IPS DF 6.9 (cell line): ENCODE measurements at regions not wholly inside any gene's neighbourhood (a gene's known extent, or its start where the extent isn't known, plus 50 kb on each side); places are given as distances from the start of the nearest gene placed in this dataset.

Experiments used
- DNase-seq: peaks from one replicate; pipeline ENCODE4 v3.0.0-alpha.2; 2013; ENCODE audit warnings: low read depth, low spot score
- H3K27ac ChIP-seq: one replicate; pipeline ENCODE4 v1.5.1; 2013; ENCODE audit warnings: low read length, control low read depth
- H3K27me3 ChIP-seq: 2 replicates; pipeline ENCODE4 v1.6.1; 2013; ENCODE audit warnings: mild to moderate bottlenecking, low read length; ENCODE audit not compliant: control insufficient read depth, insufficient read depth
- H3K36me3 ChIP-seq: 2 replicates; pipeline ENCODE4 v1.6.1; 2013; ENCODE audit warnings: low read length; ENCODE audit not compliant: control insufficient read depth, insufficient read depth
- H3K4me1 ChIP-seq: 2 replicates; pipeline ENCODE4 v1.6.1; 2013; ENCODE audit warnings: low read length; ENCODE audit not compliant: control insufficient read depth, insufficient read depth
- H3K4me3 ChIP-seq: 2 replicates; pipeline ENCODE4 v1.5.1; 2013; ENCODE audit warnings: mild to moderate bottlenecking, low read length
- H3K9me3 ChIP-seq: 2 replicates; pipeline ENCODE4 v1.6.1; 2013; ENCODE audit warnings: low read length, inconsistent platforms; ENCODE audit not compliant: control insufficient read depth, insufficient read depth
- WGBS: extraction: QIAGEN DNeasy Blood & Tissue Kit; methylation state at CpG from one replicate; pipeline ENCODE4 v1.1.7; 2013; ENCODE audit warnings: mixed read lengths, missing lambda C conversion rate; ENCODE audit not compliant: insufficient read length, insufficient coverage; 5-methylcytosine and 5-hydroxymethylcytosine counted together

DNA sequence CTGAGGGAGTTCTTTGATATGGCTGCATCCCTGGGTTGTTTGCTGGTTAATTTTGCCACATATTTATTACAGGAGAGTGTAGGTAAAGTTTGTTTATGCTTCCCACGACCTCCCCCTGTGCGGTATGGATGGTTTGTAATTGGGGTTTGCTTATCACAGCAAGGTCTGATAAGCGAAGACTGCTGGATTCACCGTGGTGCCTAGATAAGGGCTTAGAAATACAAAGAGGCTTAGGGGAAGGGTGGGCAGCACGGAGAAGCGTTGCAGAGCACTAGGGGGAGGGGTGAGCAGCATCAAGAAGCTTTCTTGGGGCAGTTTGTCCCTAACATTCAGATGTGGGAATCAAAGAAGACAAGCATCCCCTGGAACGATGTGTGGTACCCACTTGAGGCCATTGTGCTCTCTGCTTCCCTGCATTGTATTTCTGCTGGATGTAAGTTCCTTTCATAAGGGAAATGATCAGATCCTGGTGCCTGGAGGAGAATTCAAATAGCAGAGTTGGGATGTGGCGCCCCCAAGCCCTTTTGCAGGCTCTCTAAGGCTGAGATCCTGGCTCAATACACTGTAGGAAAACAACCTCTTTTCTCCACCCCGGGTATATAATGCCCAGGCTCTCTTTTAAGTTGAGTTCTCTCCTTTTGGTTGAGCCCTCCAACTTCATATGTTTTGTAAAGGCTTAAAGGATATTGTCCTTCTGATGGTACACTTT, 598.1 kb upstream of the ADGRL4 start:
- WGBS = no CpG with 5 or more reads among the region's 9 CpGs
- Histone ChIP-seq H3K27me3 (no peaks in the 10 kb centered on the region), H3K4me3 (no peak overlapping the region), H3K9me3 (no peaks in the 10 kb centered on the region), H3K27ac (no peak overlapping the region), H3K4me1 (no peaks in the 10 kb centered on the region), H3K36me3 (no peaks in the 10 kb centered on the region)
- no peak for DNase-seq

DNA sequence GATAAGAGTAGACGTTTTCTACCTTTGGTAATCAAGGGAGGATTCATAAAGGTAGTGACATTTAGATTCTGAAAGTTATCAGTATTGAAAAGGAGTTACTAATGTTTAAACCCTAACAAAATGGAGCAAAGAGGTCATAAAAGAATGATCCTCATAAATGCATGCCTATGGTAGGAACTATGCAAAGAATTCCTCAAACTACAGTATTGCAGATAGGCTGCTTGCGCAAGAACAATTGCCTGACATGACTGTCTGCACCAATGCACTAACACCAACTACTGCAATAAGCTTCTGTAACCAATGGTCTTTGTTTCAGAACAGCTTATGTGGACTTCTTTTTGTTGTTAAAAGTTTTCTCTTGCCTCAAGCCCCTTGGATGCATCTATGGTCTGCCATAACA, 597.3 kb upstream of the ADGRL4 start:
- no peak for DNase-seq
- Histone ChIP-seq H3K9me3 (no peaks in the 10 kb centered on the region), H3K36me3 (no peaks in the 10 kb centered on the region), H3K4me3 (no peak overlapping the region), H3K27ac (no peak overlapping the region), H3K27me3 (no peaks in the 10 kb centered on the region), H3K4me1 (no peaks in the 10 kb centered on the region)
- no CpG with 5 or more reads among the region's 2 CpGs for WGBS

DNA sequence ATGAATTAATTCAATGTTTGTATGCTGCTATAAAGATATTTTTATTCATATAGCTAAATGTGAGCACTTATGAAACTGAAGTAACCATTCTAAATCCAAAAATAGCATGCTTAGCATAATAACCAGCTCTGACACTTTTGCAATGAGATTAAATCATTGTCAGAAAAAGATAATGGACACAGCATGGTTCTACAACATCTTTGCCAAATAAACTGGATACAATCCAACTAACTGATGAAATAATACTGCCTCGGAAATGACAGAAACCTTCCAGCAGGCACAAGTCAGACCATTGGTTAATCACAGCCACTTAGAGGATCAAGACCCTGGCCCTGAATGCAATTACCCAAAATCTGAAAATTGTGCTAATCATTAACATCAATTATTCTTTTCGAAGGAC, 592.7 kb upstream of the ADGRL4 start:
- no peaks in the 10 kb centered on the region for H3K27me3 ChIP-seq
- WGBS = no CpG with 5 or more reads among the region's 2 CpGs
- no peaks in the 10 kb centered on the region for H3K36me3 ChIP-seq
- H3K4me3 ChIP-seq = no peak overlapping the region
- no peak overlapping the region for H3K27ac ChIP-seq
- H3K4me1 ChIP-seq = no peaks in the 10 kb centered on the region
- DNase-seq = no peak
- no peaks in the 10 kb centered on the region for H3K9me3 ChIP-seq

DNA sequence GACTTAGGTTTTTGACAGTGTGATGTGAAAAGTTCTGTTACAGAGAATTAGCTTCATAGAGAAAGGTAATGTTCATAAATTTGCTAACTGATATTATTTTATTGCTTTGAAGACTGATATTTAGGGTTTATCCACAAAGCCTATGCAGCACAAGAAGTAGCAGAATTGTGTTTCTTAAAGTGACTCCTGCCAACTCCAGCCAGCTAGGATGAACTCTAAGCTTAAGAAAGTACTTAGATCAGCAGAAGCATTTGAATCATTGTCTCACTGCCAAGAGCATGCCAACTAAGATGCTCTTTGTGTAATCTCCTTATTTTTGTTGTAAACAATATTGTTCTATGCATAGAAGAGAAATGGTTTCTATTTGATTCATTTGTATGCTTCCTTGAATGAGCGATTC, 589.4 kb upstream of the ADGRL4 start:
- Histone ChIP-seq H3K27ac (no peak overlapping the region), H3K36me3 (no peaks in the 10 kb centered on the region), H3K27me3 (no peaks in the 10 kb centered on the region), H3K4me1 (no peaks in the 10 kb centered on the region; the same call in 1 of the 2 replicates), H3K4me3 (no peak overlapping the region), H3K9me3 (no peaks in the 10 kb centered on the region)
- WGBS = no CpG with 5 or more reads among the region's 1 CpG
- no peak for DNase-seq

DNA sequence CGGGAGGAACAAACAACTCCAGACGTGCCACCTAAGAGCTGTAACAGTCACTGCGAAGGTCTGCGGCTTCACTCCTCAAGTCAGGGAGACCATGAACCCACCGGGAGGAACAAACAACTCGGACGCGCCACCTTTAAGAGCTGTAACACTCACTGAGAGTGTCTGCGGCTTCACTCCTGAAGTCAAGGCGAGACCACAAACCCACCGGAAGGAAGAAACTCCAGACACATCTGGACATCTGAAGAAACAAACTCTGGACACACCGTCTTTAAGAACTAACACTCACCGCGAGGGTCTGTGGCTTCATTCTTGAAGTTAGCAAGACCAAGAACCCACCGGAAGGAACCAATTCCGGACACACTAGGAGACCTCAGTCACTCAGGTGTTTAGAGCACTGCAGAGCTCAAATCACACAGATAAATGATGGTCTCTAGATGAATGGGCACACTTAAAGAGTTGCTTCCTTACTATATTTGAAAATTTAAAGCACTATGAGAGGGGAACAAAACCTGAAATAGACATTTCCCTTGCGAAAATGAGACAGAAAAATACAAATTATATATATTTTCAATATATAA, 587.7 kb upstream of the ADGRL4 start:
- no peak overlapping the region for H3K4me3 ChIP-seq
- H3K4me1 ChIP-seq = no peaks in the 10 kb centered on the region; the same call in 1 of the 2 replicates
- H3K27ac ChIP-seq = no peak overlapping the region
- no CpG with 5 or more reads among the region's 17 CpGs for WGBS
- no peaks in the 10 kb centered on the region for H3K27me3 ChIP-seq
- no peaks in the 10 kb centered on the region for H3K36me3 ChIP-seq
- H3K9me3 ChIP-seq = no peaks in the 10 kb centered on the region
- no peak for DNase-seq

DNA sequence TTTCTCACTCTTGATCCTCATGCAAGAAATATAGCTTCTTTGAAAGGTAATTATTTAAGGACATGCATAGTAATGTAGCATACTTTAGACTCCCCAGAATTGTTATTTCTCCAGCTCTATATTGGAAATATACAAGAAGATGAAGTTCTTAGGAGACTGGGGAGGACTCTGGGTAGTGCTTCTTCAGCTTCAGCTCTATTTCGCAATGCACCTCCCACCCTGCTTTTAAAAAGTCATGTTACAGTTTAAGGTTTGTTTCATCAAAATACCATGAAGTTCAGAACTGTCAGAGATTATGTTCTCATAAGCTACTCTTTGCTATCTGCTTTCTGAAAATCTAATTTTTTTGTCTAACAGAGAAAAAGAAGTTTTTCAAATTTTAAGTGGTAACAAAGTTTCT, 586.2 kb upstream of the ADGRL4 start:
- no CpG with 5 or more reads among the region's 1 CpG for WGBS
- Histone ChIP-seq H3K9me3 (no peaks in the 10 kb centered on the region), H3K36me3 (no peaks in the 10 kb centered on the region), H3K4me1 (no peaks in the 10 kb centered on the region; the same call in 1 of the 2 replicates), H3K27me3 (no peaks in the 10 kb centered on the region), H3K27ac (no peak overlapping the region), H3K4me3 (no peak overlapping the region)
- no peak for DNase-seq

DNA sequence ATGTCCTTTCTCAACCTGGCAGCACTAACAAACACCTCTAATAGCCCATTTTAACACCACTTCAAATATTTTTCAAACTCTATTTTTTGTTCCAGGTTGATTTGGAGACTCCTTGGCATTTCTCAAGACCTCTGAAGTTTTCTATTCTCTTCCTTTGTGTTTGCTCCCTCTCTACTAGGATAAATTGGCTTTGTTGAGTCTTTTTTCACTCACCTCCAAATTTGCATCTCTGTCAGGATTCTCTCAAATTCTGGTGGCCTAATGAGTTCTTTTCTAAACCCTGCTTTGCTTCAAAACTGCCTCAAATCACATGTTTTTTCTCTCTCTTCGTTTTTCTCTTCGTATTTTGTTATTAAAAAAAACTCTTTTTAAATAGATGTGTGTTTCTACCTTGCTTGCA, 582.2 kb upstream of the ADGRL4 start:
- H3K4me1 ChIP-seq = no peaks in the 10 kb centered on the region
- no peak overlapping the region for H3K27ac ChIP-seq

DNA sequence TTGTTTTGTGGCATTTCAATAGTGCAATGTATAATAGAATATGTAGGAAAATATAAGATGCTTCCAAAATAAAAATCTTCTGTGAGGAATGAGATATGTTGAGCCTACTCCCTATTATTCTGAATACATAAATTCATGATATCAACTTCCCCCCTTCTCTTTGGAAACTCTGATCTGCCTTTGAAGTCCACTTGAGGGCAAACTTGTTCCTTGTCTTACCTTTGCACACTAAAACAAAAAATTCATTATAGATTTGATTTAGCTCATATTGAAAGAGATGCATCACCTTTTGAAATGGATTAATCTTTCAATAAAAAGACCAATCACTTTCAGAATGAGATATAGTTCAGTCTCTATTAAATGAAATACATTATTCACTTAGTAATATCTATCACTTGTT, 580.7 kb upstream of the ADGRL4 start:
- Histone ChIP-seq H3K4me1 (no peaks in the 10 kb centered on the region), H3K27ac (no peak overlapping the region), H3K36me3 (no peaks in the 10 kb centered on the region), H3K9me3 (no peaks in the 10 kb centered on the region), H3K27me3 (no peaks in the 10 kb centered on the region), H3K4me3 (no peak overlapping the region)
- DNase-seq = no peak

More for the DNA sequence above, 582.2 kb upstream of the ADGRL4 start:
- no peaks in the 10 kb centered on the region for H3K36me3 ChIP-seq
- no peaks in the 10 kb centered on the region for H3K27me3 ChIP-seq
- no CpG with 5 or more reads among the region's 2 CpGs for WGBS
- no peak for DNase-seq
- H3K4me3 ChIP-seq = no peak overlapping the region
- no peaks in the 10 kb centered on the region for H3K9me3 ChIP-seq

DNA sequence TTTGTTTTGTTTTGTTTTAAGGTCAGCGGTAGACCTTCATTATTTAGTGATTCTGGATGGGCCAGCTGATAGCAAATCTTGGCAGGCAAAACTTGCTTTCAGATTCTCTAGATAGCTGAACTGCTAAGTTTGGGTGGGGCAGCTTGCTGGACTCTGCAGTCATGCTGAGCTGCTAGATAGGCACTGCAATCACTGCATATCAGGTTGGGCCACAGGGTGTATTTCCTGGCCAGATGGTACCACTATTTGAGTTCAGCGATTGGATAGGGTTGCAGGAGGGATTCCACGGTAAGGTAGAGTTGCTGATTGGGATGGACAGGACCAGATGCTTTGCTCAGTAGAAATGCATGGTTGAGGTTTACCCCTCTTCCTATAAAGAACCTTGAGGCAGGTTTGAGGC, 579.3 kb upstream of the ADGRL4 start:
- no peak overlapping the region for H3K4me3 ChIP-seq
- no peaks in the 10 kb centered on the region for H3K4me1 ChIP-seq
- H3K36me3 ChIP-seq = no peaks in the 10 kb centered on the region
- no peaks in the 10 kb centered on the region for H3K9me3 ChIP-seq
- H3K27ac ChIP-seq = no peak overlapping the region
- no CpG with 5 or more reads among the region's 3 CpGs for WGBS
- H3K27me3 ChIP-seq = no peaks in the 10 kb centered on the region
- no peak for DNase-seq

DNA sequence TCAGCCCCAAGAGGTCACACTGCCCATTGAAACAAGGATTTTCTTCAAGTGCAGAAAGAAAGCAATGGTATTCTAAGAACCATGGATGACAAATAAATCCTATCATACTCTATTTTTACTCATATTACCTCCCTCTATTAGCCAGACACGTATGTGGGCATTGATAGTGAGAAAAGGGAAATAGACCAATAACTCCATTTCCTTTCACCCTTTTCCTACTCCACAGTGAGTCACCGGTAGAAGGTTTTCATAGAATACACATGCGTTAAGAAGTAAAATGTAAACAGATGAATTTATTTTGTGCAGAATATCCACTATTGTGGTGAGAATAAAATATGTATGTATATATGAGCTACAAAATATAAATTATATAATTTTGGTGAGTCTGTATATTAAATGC, 568.9 kb upstream of the ADGRL4 start:
- Histone ChIP-seq H3K27ac (no peak overlapping the region), H3K9me3 (no peaks in the 10 kb centered on the region), H3K4me3 (no peak overlapping the region), H3K27me3 (no peaks in the 10 kb centered on the region), H3K36me3 (no peaks in the 10 kb centered on the region), H3K4me1 (no peaks in the 10 kb centered on the region)
- no CpG with 5 or more reads among the region's 3 CpGs for WGBS
- DNase-seq = no peak

DNA sequence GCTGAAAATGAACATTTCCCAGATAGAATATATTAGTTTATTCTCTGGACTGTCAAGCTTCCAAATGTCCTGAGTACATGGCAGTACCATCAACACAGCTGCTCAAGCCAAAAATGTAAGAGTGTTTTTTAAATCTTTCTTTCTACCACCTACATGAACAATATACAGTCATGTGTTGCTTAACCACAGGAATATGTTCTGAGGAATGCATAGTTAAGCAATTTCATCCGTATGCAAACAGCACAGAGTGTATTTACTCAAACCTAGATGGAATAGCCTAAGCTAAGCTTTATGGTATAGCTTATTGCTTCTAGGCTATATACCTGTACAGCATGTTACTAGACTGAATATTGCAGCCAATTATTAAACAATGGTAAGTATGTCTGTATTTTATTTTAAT, 561.9 kb upstream of the ADGRL4 start:
- WGBS = no CpG with 5 or more reads among the region's 1 CpG

More for the DNA sequence above, 561.9 kb upstream of the ADGRL4 start:
- H3K36me3 ChIP-seq = no peaks in the 10 kb centered on the region
- no peak for DNase-seq
- H3K4me1 ChIP-seq = no peaks in the 10 kb centered on the region
- no peaks in the 10 kb centered on the region for H3K9me3 ChIP-seq
- no peaks in the 10 kb centered on the region for H3K27me3 ChIP-seq
- H3K4me3 ChIP-seq = no peak overlapping the region
- H3K27ac ChIP-seq = no peak overlapping the region
